D721Med (cell line): ENCODE measurements at regions not wholly inside any gene's neighbourhood (a gene's known extent, or its start where the extent isn't known, plus 50 kb on each side); places are given as distances from the start of the nearest gene placed in this dataset.

Experiments used
- DNase-seq: peaks from one replicate; pipeline ENCODE4 v3.0.0; 2011; ENCODE audit warnings: low spot score; ENCODE audit not compliant: insufficient read length
- FAIRE-seq: peaks from 2 replicates; lab custom pipeline; 2011; peaks lifted over from hg19 to GRCh38; lab: Jason Lieb, UNC
- TF ChIP-seq, protein P1 (sequence below): IDR thresholded peaks from 2 replicates; pipeline ENCODE4 v1.5.1; 2012; ENCODE audit warnings: mild to moderate bottlenecking, control low read depth; ENCODE audit not compliant: insufficient read depth; ENCODE audit errors: missing control alignments

DNA sequence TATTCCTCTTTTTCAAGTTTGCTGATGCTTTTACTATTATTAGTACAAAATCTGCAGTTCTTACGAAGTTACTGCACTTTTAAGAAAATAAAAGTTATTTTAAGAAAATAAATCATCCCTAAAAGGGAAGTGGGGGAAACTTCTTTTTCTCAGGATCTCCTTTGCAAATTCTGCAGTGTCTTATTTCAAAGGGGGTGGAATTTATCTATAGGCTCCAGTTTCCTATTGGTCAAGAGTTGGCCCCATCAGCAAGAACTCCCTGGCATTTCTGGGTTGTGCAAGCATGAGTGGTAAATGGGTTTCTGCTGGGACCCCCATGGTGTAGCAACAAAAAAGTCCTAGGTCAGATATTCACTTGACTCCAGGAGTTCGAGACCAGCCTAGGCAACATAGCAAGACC is 136.3 kb upstream of the PRDM1 start:
- TF ChIP-seq, protein P1, sequence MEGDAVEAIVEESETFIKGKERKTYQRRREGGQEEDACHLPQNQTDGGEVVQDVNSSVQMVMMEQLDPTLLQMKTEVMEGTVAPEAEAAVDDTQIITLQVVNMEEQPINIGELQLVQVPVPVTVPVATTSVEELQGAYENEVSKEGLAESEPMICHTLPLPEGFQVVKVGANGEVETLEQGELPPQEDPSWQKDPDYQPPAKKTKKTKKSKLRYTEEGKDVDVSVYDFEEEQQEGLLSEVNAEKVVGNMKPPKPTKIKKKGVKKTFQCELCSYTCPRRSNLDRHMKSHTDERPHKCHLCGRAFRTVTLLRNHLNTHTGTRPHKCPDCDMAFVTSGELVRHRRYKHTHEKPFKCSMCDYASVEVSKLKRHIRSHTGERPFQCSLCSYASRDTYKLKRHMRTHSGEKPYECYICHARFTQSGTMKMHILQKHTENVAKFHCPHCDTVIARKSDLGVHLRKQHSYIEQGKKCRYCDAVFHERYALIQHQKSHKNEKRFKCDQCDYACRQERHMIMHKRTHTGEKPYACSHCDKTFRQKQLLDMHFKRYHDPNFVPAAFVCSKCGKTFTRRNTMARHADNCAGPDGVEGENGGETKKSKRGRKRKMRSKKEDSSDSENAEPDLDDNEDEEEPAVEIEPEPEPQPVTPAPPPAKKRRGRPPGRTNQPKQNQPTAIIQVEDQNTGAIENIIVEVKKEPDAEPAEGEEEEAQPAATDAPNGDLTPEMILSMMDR, result no peak
- FAIRE-seq (no peak), DNase-seq (no peak)

- TF ChIP-seq, protein P1, result no peak
- FAIRE-seq, result no peak
- no peak for DNase-seq
These were observed 142.6 kb upstream of the PRDM1 start for GRCh38 chr6:105943514-105943913.

DNA sequence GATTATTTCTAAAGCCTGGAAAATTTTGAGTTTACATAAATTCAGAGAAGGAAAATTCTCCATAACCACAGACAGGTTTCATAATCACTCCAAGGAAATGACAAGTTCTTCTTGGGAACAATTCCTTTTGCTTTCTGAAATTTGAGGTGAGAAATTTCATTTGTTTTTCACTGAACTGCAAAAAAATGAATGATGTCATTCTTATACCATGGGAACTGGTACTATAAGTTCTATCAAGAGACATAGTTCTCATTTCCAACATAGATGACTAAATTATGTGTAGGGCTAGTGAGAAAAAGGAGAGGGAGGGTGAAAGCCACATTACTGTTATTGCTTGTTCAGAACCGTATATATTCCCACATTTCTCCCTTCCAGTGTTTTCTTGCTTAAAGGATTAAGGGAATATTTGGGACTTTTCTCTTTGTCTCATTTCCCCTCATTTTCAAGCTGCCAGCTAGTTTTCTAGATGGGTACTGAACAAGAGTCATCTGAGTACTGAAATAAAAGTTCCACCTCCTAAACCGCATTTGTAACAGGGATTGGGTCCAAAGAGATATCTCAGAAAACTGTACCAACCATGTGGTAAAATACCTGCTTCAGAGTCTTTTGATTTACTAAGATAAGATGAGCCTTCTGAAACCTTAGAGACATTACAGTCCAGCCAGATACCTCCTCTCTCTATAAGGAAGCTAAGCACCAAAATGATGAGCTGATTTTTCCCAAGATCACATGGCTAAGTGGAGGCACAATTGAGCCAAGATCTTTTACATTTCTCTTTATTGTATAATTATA is 144.3 kb upstream of the PRDM1 start:
- TF ChIP-seq, protein P1, result no peak
- FAIRE-seq, result no peak
- DNase-seq, result no peak

- DNase-seq (no peak), FAIRE-seq (no peak)
- TF ChIP-seq, protein P1, result no peak
These were observed 145.1 kb upstream of the PRDM1 start for GRCh38 chr6:105940990-105941389.

- FAIRE-seq, result no peak
- TF ChIP-seq, protein P1, result no peak
- DNase-seq, result no peak
These were observed 149.2 kb upstream of the PRDM1 start for GRCh38 chr6:105936972-105937371.

GRCh38 chr6:105935416-105935815 is 150.7 kb upstream of the PRDM1 start:
- DNase-seq (no peak), FAIRE-seq (no peak)
- TF ChIP-seq, protein P1, result no peak

- no peak for FAIRE-seq
- no peak for DNase-seq
- TF ChIP-seq, protein P1, result no peak
These were observed 151.4 kb upstream of the PRDM1 start for GRCh38 chr6:105934708-105935107.
